Lower leg skin (tissue), 3 donors: ENCODE measurements at regions not wholly inside any gene's neighbourhood (a gene's known extent, or its start where the extent isn't known, plus 50 kb on each side); places are given as distances from the start of the nearest gene placed in this dataset.

Experiments
- CTCF ChIP-seq, 3 donors: fragments of 450-650 bp; IDR thresholded peaks; one replicate each; pipeline ENCODE4 v1.5.1; 2016; ENCODE audit warnings: antibody characterized with exemption in 3 of 3, mild to moderate bottlenecking in 3 of 3, moderate library complexity in 2 of 3
- POLR2A ChIP-seq, 2 donors: fragments of 450-650 bp; IDR thresholded peaks; one replicate each; pipeline ENCODE4 v1.6.1; 2016 to 2017; ENCODE audit warnings: antibody characterized with exemption in 2 of 2, mild to moderate bottlenecking in 1 of 2, moderate library complexity in 1 of 2

GRCh38 chr14:22395803-22396202 lies 193.2 kb downstream of the DAD1 start:
- TF ChIP-seq POLR2A (IDR thresholded peaks at IDR 0.05) (no peak), CTCF (IDR thresholded peaks at IDR 0.05) (no peak)
